SKM-1 (cell line): ENCODE measurements at regions not wholly inside any gene's neighbourhood (a gene's known extent, or its start where the extent isn't known, plus 50 kb on each side); places are given as distances from the start of the nearest gene placed in this dataset.
"Not testable (repeated sequence)": the region's sequence is repeated elsewhere in the genome, so short reads cannot be mapped to it uniquely, and the experiment has no call there.

Source experiments
- DNase-seq: peaks from one replicate; lab custom pipeline; 2025; ENCODE audit not compliant: unreplicated experiment; lab: John Stamatoyannopoulos, UW

DNA sequence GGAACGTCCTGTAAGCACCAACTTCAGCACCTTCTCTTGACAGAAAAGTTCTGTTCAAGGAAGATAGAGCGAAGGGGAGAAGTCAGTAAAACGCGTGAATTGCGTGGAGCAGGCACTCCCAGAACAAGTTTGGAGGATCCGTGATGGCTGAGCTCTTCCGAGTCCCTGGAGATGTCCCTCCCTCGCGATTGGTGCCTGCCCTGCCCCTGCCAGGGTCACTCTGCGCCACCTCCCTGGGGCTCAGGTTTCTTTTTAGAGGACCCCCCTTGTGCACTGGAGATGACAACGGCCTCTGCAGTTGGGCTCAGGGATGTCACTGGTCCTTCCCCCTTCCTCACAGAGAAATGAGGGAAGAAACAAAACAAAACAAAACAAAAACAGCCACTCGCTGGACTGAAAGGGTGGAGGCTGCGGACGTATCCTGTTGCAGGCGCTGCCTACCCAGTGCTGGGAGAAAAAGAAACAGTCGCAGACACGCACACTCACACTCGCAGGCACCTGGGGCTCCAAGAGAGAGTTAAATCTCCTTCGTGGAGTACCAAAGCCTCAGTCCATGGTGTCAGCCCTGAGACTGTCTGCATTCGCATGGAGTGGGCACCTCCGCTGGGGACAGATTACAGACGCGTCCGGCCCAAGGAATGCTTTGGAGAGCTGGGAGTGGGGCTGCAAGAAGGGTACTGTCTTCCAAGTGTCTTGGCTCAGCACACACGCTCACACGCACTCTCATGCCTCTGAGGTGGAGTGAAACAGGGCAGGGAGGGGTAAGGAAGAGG, 512.7 kb downstream of the SLCO4C1 start:
- DNase-seq: no peak

DNA sequence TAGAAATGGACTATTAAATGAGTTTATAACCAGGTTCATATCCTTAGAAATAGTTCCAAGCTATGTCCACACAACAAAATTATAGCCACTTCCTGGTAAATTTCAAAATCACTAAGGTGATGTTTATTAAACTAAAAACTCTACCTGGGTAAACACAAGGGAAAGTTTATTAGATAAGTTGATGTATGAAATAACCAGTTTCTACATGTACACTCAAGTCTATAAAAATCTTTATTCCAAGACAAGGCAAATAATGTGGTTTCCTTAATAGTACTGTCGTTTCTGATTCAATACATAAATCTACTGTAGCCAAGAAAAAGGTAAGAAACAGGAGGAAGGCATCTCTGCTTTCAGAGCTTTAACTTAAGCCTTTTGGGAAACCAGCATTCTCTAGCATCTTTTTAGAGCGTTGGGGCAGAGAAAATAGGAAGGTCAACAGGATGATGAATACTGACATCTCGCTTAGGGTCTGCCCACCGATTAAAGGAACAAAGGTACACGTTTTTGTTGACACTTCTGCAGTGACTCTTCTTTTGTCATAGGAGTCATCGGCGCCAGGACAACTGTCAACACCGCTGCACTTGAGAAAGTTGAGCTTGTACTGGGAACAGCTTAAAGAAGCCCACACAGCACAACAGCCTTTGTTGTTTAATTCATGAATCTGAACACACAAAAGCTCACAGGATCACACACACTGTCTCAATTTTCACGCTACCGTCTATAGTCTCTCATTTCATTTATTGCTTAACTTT, 513.6 kb downstream of the SLCO4C1 start:
- DNase-seq: no peak

DNA sequence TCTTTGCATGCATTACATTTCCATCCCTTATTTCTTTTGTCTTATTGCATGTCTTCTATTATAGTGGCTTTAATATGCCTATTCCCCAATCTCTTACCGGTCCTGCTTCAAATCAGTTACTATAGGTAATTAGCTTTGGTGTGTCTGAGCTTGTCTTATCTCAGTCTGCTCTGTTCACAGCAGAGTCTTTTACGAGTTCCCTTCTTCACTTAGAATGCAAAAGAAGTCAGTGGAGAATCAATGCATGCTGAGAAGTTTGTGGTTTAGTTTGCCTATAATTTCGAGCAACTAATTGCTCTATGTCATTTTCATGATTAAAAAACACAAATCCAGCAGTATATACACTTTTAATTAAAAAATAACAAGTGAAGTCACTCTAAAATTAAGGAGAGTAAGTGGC, 545.0 kb downstream of the SLCO4C1 start:
- no peak for DNase-seq

DNA sequence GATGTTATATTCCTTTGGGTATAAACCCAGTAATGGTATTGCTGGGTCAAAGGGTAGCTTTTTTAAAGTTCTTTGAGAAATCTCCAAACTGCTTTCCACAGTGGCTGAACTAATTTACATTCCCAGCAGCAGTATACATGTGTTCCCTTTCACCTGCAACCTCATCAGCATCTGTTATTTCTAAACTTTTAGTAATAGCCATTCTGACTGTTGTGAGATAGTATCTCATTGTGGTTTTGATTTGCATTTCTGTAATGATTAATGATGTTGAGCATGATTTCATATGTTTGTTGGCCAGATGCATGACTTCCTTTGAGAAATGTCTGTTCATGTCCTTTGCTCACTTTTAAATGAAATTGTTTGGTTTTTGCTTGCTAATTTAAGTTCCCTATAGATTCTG, 553.1 kb downstream of the SLCO4C1 start:
- not testable (repeated sequence) for DNase-seq

DNA sequence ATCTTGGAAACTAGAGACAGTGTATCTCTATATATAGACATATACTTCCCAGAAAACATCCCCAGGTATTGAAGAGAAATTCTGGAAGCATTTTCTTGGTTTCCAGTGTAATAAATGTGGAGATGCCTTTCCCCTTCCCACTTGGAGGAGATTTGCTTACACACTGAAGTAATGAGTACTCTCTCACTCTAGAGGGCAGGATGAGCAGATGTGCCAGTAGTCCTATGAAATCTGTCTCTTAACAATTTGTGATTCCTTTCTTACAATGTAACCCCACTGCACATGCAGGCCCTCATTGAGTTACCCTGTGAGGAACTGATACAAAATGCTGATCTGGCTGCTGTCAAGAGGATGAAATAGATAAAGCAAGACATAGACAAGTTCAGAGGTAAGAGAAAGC, 567.2 kb downstream of the SLCO4C1 start:
- DNase-seq: no peak

DNA sequence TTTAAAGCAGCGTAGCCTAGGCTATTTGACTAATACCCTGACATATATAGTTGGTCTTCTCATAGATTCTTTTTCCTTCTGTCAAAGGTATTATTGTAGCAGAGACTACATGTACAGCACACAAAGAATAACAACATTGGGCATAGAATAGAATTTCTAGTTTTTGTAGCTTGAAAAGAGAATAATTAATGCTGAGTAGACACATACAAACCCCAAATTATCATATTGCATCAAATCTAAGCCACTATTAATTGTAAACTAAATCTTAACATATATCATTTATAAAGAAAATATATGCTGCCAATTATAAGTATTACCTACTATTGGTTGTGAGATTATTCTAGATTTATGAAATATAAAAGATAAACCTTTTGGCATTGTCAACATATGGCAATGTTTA, 574.5 kb downstream of the SLCO4C1 start:
- DNase-seq: no peak

DNA sequence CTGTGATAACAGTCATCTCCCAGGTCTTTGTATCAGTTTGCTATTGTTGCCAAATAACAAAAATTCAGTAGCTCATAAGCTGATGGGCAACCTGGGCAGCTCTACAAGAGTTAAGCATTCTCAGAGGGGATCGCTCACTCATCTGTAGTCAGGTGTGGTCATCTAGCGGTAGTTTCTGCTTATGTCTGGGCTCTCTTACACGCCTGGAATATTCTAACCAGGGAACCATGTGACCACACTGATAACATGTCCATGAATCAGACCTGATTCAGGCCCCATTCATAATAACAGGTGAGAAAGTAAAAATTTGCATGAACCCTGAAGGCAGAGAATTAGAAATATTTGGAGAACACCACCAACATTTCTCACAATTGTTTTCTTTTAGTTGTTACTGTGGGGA, 576.1 kb downstream of the SLCO4C1 start:
- no peak for DNase-seq

DNA sequence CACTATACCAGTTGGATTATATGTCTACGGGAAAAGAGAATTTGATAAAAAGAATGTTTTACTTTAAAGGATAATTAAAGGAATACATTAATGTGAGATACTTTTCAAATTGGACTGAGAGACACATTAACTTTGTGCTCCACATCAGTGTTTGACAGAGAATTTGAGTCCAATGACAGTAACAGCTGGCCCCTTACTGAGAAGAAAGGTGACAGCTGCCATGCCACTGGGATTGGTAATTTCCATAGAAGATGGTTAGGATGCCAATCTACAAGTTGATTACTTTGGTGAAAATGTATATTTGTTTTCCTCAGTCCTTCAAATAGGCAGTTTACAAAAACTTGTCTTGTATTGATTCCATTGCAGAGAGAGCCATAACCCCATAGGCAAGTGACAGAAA, 578.4 kb downstream of the SLCO4C1 start:
- DNase-seq: no peak

DNA sequence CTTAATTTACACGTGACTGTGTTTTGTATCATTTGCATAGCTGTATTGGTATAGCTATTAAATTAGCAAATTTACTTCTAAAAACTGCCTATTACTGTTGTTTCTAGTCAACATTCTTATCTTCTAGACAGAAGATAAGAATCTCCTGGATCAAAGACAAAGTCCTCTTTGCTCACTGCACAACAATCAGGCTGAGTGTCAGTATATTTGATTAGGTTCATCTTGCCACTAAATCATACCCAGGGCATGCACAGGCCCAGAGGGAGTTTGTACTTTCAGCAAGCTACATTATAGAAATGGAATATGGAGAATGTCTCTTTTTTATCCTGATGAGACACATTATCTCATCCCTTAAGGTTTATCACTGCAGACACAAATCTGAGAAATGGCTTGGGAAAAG, 579.1 kb downstream of the SLCO4C1 start:
- DNase-seq: no peak

DNA sequence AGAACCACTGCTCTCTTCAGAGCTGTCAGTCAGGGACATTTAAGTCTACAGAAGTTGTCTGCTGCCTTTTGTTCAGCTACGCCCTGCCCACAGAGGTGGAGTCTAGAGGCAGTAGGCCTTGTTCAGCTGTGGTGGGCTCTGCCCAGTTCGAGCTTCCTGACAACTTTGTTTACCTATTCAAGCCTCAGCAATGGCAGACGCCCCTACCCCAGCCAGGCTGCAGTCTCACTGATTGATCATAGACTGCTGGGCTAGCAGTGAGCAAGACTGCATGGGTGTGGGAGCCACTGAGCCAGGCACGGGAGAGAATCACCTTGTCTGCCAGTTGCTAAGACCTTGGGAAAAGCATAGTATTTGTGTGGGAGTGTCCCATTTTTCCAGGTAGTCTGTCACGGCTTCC, 580.3 kb downstream of the SLCO4C1 start:
- DNase-seq: not testable (repeated sequence)

DNA sequence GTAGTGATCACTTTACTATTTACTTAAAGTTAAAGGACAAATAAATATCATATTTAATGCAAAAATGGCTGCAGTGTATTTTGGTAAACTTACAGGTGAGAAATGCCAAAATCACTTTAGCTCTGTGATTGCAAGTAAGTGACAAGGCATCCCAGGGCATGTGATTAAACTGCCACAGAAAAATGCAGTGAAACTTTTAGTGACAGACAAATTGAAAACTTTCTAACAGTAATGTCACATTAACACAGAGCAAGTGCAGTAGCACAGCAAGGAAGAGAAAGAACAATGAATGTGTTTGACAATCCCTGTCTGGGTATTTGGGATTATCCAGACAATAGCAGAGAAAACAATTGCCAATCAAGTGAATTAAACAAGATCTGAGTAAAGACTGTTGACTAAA, 606.8 kb downstream of the SLCO4C1 start:
- no peak for DNase-seq

DNA sequence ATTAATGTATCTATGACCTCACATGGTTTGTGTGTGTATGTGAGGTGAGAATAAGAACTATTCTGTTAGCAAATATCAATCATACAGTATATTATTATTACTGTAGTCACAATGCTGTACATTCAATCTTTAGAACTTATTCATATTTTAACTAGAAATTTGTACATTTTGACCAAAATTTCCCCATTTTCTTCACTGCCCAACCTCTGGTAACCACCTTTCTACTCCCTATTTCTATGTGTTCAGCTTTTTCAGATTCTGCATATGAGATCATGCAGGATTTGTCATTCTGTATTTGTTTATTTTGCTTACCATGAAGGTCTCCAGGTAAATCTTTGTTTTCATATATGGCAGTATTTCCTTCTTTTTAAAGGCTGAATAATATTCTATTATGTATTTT, 607.9 kb downstream of the SLCO4C1 start:
- no peak for DNase-seq

DNA sequence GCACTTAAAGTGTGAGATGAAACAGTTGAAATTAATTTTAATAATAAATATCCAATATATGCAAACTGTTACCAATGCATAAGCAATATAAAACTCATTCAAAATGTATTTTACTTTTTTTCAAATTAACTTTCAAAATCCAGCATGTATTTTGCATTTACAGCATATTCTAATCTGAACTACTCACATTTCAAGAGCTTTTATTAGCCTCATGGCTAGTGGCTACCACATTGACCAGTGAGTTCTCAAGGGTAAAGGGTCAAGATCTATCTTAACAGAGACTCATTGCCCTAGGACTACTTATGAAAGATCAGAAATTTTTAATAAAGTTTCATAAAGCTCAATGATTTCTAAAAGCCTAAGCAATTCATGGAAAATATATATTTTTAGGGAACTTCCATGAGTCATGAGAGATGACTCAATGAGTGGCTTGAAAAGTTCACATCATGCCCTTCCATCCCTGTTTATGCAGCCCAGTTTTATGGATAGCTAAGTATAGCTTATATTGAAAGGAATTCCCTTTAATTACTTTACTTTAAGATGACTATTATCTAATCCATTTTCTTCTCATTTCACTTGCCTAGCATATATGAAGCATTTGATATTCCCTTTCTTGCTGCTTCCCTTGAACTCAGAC, 608.6 kb downstream of the SLCO4C1 start:
- no peak for DNase-seq

DNA sequence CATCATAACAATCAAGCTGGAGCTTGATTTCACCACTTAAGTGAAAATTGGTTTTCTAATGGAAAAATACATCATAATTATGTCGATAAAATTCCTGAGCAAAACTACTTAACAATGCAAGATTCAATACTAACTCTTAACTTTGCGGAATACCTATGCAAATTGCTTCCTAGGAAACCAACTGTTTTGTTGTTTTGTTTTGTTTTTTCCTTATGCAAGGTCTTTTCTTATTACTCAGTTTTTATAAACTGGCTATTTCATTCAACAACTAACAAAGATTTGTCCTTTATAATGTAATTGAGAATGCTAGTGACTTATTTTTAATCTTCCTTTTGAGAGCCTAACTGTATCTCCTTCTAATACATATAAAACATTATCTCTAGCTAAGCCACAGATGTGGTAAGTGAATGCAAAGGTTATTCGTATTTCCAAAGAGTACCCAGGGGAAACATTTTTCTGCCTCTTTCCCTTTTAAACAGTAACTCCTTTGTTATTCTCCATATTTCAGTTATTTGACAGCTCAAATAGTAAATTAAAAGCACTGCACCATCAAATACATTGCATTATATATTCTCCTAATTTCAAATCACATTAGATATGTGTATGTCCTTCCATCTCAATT, 609.4 kb downstream of the SLCO4C1 start:
- DNase-seq: no peak

DNA sequence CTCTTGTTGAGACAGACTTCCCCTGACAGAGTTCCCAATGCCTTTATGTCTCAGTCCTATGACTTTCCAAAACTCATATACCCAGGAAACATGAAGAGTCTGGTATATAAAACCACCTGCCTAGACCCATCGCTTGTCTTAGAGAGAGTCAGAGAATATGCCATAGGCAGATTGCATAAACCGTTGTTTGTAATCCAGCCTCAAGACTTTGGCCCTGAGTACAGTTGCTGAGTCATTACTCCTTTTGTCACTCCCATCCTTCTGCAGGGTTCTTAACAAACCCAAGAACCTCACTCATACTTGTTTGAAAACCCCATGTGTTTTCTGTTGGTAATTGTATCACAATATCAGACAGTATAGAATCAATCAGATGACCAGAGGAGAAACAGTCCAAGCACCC, 616.3 kb downstream of the SLCO4C1 start:
- no peak for DNase-seq

DNA sequence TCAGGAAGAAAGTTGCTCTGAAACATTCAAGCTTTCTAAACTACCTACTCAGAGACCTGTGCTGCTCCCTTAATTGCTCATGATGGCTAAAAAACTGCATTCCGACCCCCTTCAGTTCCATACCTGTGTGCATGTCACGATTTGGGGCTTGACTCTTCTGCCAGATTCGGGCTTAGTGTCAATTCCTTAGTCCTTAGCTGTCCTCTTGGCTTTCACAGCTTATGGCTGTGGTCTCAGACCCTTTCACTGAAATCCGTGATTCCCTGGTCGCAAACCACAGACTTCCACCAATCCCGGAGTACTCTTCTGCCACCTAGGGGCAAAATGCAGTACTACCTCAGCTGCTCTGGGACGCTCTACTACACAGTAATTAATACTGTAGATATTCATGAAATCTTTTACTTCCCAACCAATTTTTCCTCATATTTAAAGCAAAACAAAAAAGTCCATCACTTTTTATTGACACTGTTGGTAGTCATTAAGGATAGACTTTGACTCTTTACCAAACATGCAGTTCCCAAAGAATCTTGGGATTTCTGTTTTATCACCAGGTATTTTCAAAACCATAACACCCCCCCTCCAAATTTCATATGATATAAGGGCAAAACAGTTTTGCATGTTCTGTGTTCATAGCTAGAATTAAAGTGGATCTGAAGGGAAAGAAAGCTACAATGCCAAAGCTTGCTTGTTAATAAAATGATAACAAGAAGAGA, 617.4 kb downstream of the SLCO4C1 start:
- no peak for DNase-seq

DNA sequence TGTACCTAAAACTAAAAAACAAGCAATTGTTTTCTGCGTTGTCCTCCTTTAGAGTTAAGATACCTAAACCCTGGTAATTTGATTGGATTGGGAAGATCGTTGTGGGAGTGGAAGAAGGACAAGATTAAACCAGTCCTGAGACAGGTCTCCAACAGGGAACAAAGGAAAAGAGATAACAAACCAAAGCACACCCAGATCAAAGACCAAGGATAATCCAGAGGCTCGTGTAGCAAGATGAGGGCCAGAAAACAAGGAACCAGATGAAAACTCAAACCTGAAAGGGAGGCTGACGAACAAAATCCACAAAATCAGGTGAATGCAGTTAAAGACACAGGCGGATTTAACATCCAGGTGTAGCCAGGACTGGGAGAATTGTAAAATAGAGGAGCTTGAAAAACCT, 618.1 kb downstream of the SLCO4C1 start:
- no peak for DNase-seq

DNA sequence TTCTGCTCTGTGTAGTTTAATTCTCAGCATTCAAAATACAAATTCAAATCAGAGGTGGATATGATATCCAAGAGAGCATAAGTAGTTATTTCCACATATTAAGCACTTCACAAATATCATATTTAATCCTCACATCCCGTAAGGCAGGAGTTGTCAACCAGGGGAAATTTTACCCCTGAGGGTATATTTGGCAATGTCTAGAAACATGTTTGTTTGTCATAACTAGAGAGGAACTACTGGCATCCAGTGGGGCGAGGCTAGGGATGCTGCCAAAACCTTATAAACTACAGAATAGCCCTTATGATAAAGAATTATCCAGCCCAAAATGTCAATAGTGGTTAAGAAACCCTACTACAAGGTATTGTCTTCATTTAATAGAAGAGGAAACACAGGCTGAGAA, 619.4 kb downstream of the SLCO4C1 start:
- no peak for DNase-seq

DNA sequence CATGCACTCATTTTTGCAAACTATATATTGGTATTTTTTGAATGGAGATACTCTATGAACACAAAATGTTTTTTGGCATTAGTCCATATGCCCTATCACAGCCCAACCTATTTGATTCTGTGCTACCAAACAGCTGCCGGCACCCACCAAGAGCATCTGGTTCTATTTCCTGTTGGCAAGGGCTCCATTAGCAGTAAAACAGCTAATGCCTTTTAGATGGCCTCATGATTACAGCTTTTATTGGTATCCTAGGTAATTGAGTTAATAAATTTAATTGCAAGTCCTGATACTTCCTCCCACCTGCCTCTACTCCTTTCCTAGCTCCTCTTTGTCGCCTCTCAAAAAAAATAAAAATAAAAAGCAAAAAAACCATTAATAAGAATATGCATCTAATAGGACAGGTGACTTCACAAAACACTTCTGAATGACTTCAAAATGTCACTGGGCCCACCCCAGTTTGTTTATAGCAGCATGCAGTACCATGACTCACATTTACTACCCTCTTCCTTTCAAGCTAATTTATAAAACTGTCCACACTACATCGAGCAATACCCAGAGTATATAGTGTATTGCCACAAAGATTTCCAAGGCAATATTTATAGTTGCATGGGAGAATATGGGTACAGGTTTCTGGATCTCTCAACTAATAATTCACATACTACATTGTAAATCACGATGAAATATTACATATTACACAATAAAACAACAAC, 620.4 kb downstream of the SLCO4C1 start:
- no peak for DNase-seq

DNA sequence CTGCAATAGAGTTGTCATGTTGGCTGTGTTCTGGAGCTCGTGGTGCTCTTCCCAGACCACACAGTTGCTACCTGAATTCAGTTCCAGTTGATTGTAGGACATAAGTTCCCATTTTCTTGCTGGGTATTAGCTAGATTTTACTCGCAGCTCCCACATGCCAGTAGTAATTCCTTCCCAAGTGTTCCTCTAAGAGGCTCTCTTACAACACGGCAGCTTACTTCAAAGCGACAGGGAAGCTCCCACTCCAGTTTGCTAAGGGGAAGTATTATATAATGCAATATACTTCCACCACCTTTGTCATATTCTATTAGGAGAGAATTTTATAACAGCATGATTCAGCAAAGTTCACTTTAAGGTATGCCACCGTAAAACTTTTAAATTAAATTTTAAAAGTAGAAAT, 623.0 kb downstream of the SLCO4C1 start:
- DNase-seq: no peak
